IPS DF 4.7 (cell line): ENCODE measurements at regions not wholly inside any gene's neighbourhood (a gene's known extent, or its start where the extent isn't known, plus 50 kb on each side); places are given as distances from the start of the nearest gene placed in this dataset.
A peak's percentile ranks its signal among the peaks of the same experiment; 100 is the strongest.

ENCODE experiments used
- DNase-seq: peaks from one replicate; pipeline ENCODE4 v3.0.0-alpha.2; 2013; ENCODE audit warnings: low spot score; ENCODE audit errors: extremely low read depth

GRCh38 chr15:25971053-25971452 lies 107.9 kb upstream of the ATP10A start:
- DNase-seq: no peak

- DNase-seq: no peak
These were observed 106.8 kb upstream of the ATP10A start for GRCh38 chr15:25969886-25970285.

- DNase-seq: no peak
These were observed 104.0 kb upstream of the ATP10A start for GRCh38 chr15:25967116-25967515.

- DNase-seq: no peak
These were observed 102.2 kb upstream of the ATP10A start for GRCh38 chr15:25965326-25965725.

GRCh38 chr15:25960273-25960672 lies 97.1 kb upstream of the ATP10A start:
- DNase-seq: no peak

GRCh38 chr15:25959100-25959499 lies 96.0 kb upstream of the ATP10A start:
- DNase-seq: no peak

- no peak for DNase-seq
These were observed 92.5 kb upstream of the ATP10A start for GRCh38 chr15:25955628-25956027.

GRCh38 chr15:25954398-25954797 lies 91.3 kb upstream of the ATP10A start:
- no peak for DNase-seq

GRCh38 chr15:25950014-25950413 lies 86.9 kb upstream of the ATP10A start:
- no peak for DNase-seq

GRCh38 chr15:25947323-25948314 lies 84.5 kb upstream of the ATP10A start:
- no peak for DNase-seq

- DNase-seq: no peak
These were observed 83.2 kb upstream of the ATP10A start for GRCh38 chr15:25946241-25946805.

GRCh38 chr15:25944386-25944785 lies 81.3 kb upstream of the ATP10A start:
- no peak for DNase-seq

GRCh38 chr15:25943831-25944230 lies 80.7 kb upstream of the ATP10A start:
- DNase-seq: no peak

- no peak for DNase-seq
These were observed 76.0 kb upstream of the ATP10A start for GRCh38 chr15:25939122-25939521.

GRCh38 chr15:25937796-25938195 lies 74.7 kb upstream of the ATP10A start:
- DNase-seq: no peak

- no peak for DNase-seq
These were observed 72.9 kb upstream of the ATP10A start for GRCh38 chr15:25936004-25936403.

- peak; percentile 51 for DNase-seq
These were observed 70.5 kb upstream of the ATP10A start for GRCh38 chr15:25933456-25934158.

- DNase-seq: no peak
These were observed 69.6 kb upstream of the ATP10A start for GRCh38 chr15:25932696-25933095.

GRCh38 chr15:25931851-25932250 lies 68.7 kb upstream of the ATP10A start:
- DNase-seq: no peak

GRCh38 chr15:25930931-25931330 lies 67.8 kb upstream of the ATP10A start:
- DNase-seq: no peak
